RWPE1 (cell line): ENCODE measurements at regions not wholly inside any gene's neighbourhood (a gene's known extent, or its start where the extent isn't known, plus 50 kb on each side); places are given as distances from the start of the nearest gene placed in this dataset.

Source experiments
- CTCF ChIA-PET: fragments of 350-600 bp; sonication (Branson Sonifier 250); formaldehyde crosslinking; extraction: SDS; loops from one replicate; lab custom pipeline; 2021; lab: Yijun Ruan, JAX
- POLR2A ChIA-PET: fragments of 400-600 bp; formaldehyde crosslinking; extraction: SDS; loops from one replicate; lab custom pipeline; 2020; ENCODE audit warnings: antibody characterized with exemption; ENCODE audit not compliant: low non-redundant PET; lab: Yijun Ruan, JAX
- DNase-seq: peaks from one replicate; pipeline ENCODE4 v3.0.0; 2012; ENCODE audit warnings: low spot score
- H3K27ac ChIP-seq: fragments of 450-650 bp; 2 replicates; pipeline ENCODE4 v1.5.1; 2017
- TF ChIP-seq, protein P1 (sequence below): fragments of 450-650 bp; conservative IDR thresholded peaks from 2 replicates; pipeline ENCODE4 v1.5.1; 2017; ENCODE audit warnings: low read depth, mild to moderate bottlenecking

GRCh38 chr6:4316867-4317400, 181.6 kb upstream of the ECI2 start:
- H3K27ac ChIP-seq = peak overlapping the region; percentile 83
- POLR2A ChIA-PET = no interaction called here
- CTCF ChIA-PET = interaction anchor here (0.6 to 0.8 kb wide), 2 partner anchors 214 to 460 kb away, joined by 3 to 4 read pairs; partner anchors contain the start of gene CDYL
- TF ChIP-seq, protein P1, sequence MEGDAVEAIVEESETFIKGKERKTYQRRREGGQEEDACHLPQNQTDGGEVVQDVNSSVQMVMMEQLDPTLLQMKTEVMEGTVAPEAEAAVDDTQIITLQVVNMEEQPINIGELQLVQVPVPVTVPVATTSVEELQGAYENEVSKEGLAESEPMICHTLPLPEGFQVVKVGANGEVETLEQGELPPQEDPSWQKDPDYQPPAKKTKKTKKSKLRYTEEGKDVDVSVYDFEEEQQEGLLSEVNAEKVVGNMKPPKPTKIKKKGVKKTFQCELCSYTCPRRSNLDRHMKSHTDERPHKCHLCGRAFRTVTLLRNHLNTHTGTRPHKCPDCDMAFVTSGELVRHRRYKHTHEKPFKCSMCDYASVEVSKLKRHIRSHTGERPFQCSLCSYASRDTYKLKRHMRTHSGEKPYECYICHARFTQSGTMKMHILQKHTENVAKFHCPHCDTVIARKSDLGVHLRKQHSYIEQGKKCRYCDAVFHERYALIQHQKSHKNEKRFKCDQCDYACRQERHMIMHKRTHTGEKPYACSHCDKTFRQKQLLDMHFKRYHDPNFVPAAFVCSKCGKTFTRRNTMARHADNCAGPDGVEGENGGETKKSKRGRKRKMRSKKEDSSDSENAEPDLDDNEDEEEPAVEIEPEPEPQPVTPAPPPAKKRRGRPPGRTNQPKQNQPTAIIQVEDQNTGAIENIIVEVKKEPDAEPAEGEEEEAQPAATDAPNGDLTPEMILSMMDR = no peak
- peak; percentile 63 for DNase-seq

DNA sequence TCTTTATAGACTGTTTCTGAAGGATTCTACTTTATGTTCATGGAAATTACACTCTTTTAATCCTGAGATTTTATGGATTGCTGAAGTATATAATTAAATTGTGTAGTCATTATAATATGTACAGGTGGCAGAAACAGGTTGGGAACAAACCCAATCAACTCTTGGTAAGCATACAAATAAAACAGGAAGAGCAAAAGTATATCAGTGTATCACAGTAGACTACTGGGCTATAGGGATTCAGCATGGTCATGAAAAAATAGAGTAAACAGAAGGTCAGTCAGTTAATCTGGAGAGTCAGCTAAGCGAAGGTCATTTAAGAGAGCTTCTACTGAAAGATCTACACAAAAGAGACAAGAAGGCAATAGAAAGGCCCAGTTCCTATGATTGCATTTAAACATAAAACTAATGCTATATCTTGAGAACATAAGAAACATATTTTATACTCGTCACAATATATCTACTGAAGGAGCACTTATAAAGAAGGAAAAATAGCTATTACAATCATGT, 178.9 kb upstream of the ECI2 start:
- no peak overlapping the region for H3K27ac ChIP-seq
- ChIA-PET POLR2A (no interaction called here), CTCF (interaction anchor here (0.7 to 0.9 kb wide), 2 partner anchors 291 to 643 kb away, joined by 3 read pairs; no protein-coding TSS in a partner anchor)
- TF ChIP-seq, protein P1 = no peak
- DNase-seq = no peak

- peak overlapping the region; percentile 78 for H3K27ac ChIP-seq
- CTCF ChIA-PET = interaction anchor here (0.6 to 0.9 kb wide), 7 partner anchors 8 to 644 kb away, joined by 3 to 6 read pairs (median 3); no protein-coding TSS in a partner anchor
- POLR2A ChIA-PET = no interaction called here
- TF ChIP-seq, protein P1 = peak; percentile 44
- peak; percentile 82 for DNase-seq
Observed at GRCh38 chr6:4313044-4313686, 177.8 kb upstream of the ECI2 start.

DNA sequence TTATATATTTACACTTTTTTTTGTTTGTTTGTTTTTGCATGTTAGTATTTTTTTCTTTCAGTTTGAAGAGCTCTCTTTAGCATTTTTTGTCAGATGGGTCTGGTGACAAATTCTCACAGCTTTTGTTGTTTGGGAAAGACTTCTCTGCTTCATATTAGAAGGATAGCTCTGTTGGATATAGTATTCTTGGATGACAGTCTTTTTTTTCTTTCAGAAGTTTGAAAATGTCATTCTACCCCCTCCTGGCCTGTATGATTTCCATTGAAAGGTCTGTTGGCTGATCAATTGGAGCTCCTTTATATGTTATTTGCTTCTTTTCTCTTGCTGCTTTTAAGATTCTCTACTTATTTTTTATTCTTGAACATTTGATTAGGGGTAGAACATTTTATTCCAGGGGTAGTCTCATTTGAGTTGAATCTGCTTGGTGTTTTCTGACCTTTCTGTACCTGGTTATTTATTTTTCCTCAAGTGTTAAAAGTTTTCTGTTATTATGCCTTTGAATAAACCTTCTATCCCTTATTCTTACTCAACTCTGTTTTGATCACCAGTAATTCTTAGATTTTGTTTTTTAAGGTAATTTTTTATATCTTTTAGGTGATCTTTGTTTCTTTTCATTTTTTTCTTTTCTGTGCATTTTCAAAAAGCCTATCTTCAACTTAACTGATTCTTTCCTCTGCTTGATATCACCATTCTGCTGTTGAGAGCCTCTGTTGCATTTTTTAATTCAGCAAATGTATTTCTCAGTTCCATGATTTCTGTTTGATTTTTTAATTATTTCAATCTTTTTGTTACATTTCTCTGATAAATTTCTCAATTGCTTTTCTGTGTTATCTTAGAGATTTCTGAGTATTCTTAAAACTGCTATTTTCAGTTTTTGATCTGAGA, 176.8 kb upstream of the ECI2 start:
- POLR2A ChIA-PET = no interaction called here
- H3K27ac ChIP-seq = no peak overlapping the region
- CTCF ChIA-PET = interaction anchor here (0.6 kb wide), 1 partner anchor 264 kb away, joined by 3 read pairs; no protein-coding TSS in a partner anchor
- TF ChIP-seq, protein P1 = no peak
- DNase-seq = no peak

GRCh38 chr6:4309540-4309939, 174.2 kb upstream of the ECI2 start:
- DNase-seq = no peak
- POLR2A ChIA-PET = no interaction called here
- no peak overlapping the region for H3K27ac ChIP-seq
- TF ChIP-seq, protein P1 = no peak
- CTCF ChIA-PET = interaction anchor here (0.6 kb wide), 1 partner anchor 55 kb away, joined by 5 read pairs; no protein-coding TSS in a partner anchor

GRCh38 chr6:4308364-4308763, 173.0 kb upstream of the ECI2 start:
- no peak for DNase-seq
- TF ChIP-seq, protein P1 = no peak
- ChIA-PET POLR2A (no interaction called here), CTCF (interaction anchor here (0.5 kb wide), 1 partner anchor 47 kb away, joined by 3 read pairs; no protein-coding TSS in a partner anchor)
- no peak overlapping the region for H3K27ac ChIP-seq
